Testis (tissue), 2 donors: ENCODE measurements at regions not wholly inside any gene's neighbourhood (a gene's known extent, or its start where the extent isn't known, plus 50 kb on each side); places are given as distances from the start of the nearest gene placed in this dataset.

Source experiments
- CTCF ChIP-seq, 3 experiments: fragments of 450-650 bp in 2 of 3; fragments of 200-600 bp in 1 of 3; sonication (generic) in 1 of 3; IDR thresholded peaks; one replicate each; pipeline ENCODE4 v1.5.1; 2016 to 2019; ENCODE audit warnings: antibody characterized with exemption in 3 of 3, mild to moderate bottlenecking in 2 of 3, moderate library complexity in 1 of 3
- POLR2A ChIP-seq: fragments of 450-650 bp; IDR thresholded peaks from one replicate; pipeline ENCODE4 v1.6.1; 2017; ENCODE audit warnings: antibody characterized with exemption, mild to moderate bottlenecking, moderate library complexity

- TF ChIP-seq CTCF (IDR thresholded peaks at IDR 0.05) (no peak), POLR2A (no peak)
Observed at GRCh38 chr5:10122076-10122726, 127.5 kb downstream of the ATPSCKMT start.
